DMS 273 treated with DMSO at 0.1 percent for 48 hours (cell line): ENCODE measurements at regions not wholly inside any gene's neighbourhood (a gene's known extent, or its start where the extent isn't known, plus 50 kb on each side); places are given as distances from the start of the nearest gene placed in this dataset.
"Not testable (repeated sequence)": the region's sequence is repeated elsewhere in the genome, so short reads cannot be mapped to it uniquely, and the experiment has no call there.

ENCODE experiments used
- DNase-seq: peaks from one replicate; lab custom pipeline; 2025; lab: John Stamatoyannopoulos, UW

DNA sequence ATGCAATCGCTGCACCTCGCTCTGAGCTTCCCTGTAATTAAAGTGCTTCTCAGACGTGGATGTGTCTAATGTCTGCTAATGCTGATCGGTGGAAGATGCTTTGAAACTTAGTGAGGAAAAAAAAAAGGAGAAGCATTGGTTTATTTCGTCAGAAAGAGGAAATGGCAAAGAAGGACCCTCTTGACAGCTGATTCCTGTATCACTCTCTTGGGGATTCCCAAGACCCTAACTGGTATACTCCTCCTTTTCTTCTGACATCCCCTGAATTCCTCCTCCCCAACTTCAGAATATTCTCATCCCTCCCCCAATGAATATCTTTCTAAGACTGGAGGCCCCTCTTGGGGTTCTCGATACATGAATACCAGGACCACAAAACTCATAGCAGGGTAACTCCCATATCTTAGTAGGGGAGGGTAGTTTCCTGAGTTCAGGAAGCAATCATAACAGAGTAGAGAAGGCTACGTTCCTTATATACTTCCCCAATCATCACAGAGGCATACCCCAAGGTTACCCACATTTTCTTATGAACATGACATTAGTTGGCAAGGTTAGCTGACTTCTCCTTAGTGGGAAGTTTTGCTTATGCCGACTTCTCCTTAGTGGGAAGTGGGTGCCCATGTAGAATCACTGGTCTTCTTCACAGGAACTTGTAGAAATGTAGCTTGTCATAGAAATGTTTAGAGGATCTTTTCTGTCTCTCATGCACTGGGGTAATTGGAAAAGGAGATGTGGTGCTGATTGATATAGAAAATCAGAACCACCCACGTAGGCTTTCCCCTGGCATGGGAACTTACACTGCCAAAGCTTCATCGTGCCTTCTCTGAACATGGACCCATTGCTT, 63.8 kb upstream of the ATXN1 start:
- no peak for DNase-seq

GRCh38 chr6:16823718-16824352, 62.6 kb upstream of the ATXN1 start:
- no peak for DNase-seq

GRCh38 chr6:16822975-16823717, 61.9 kb upstream of the ATXN1 start:
- no peak for DNase-seq

GRCh38 chr6:16822529-16822928, 61.3 kb upstream of the ATXN1 start:
- DNase-seq: no peak

DNA sequence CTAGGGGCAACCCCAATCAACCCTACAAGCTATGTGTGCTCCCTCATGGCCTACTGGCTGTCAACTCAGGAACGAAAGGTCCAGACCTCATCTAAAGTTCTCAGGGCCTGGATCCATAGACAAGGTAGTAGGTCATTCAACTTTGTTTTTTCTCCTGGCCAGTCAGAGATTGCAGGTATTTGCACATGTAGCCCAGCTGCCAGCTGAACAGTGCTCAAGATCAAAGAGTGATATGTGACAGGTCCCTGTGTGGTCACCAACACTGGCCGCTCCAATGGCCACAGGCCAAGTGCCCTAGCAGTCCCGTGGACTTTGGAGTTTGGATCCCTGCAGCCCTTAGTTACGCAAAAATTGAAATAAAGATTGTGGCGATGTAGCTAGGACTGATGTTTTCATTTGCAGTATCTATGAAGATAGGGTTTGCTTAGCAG, 60.6 kb upstream of the ATXN1 start:
- no peak for DNase-seq

- DNase-seq: not testable (repeated sequence)
These were observed 59.0 kb upstream of the ATXN1 start for GRCh38 chr6:16820262-16820661.

DNA sequence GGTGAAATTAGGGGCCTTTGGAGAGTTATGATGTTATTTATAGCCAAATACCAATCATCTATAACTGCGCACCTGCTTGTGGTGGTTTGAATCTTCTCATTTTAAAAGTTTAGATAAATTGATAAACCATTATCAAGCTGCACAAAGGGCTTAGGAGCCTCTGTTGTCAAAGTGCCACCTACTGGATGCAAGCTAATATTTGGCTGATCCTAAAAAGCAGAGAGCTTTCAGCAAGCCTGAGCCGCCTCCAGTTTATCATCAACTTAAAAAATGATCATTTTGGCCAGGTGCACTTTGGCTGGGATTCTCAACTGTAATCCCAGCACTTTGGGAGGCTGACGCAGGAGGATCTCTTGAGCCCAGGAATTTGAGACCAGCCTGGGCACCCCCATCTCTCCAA, 58.5 kb upstream of the ATXN1 start:
- DNase-seq: no peak

DNA sequence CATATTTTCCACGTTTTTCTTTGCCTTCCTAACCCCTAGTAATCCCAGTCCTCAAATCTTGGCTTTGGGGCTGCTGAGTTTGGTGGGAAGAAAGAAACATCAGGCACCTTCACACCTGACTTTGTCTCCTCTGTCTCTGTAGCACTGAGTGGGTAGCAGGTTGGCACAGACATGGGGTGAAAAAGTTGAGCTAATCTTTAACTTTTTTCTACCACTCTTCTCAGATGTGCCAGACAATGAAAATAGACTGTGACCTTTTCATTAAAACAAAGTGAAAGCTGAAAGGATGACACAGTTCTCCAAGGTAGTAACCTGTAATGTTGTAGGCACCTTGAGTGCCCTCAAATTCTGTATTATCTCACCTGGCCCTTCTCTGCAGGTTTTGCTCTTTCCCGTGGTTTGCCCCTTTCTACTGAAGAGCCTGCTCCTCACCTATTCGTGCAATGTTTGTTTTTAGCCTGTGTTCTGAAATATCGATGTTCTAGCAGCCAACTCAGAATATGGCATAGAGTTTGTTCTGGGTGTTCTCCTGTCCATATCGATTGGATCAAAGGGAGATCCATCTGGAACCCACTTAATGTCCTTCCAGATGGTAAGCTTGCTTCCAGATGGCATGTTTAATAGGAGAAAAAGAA, 57.8 kb upstream of the ATXN1 start:
- no peak for DNase-seq

DNA sequence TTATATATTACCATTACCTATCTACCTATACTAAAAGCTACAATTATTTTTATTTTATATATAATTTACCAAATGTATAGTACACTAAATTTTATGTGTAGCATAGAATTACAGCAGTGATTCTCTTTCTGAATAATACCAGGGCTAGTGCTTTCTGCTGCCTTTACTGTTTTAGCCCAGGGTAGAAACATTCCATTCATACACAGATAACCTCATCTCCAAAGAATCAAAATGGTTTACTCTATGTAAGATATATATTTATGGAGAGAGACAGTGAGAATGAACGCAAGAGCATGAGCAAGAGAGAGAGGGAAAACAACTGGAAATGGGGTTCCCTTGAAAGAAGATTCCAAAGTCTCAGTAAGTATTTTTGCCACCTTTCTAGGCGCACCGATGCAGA, 56.3 kb upstream of the ATXN1 start:
- DNase-seq: no peak

GRCh38 chr6:16816891-16817290, 55.6 kb upstream of the ATXN1 start:
- DNase-seq: no peak

DNA sequence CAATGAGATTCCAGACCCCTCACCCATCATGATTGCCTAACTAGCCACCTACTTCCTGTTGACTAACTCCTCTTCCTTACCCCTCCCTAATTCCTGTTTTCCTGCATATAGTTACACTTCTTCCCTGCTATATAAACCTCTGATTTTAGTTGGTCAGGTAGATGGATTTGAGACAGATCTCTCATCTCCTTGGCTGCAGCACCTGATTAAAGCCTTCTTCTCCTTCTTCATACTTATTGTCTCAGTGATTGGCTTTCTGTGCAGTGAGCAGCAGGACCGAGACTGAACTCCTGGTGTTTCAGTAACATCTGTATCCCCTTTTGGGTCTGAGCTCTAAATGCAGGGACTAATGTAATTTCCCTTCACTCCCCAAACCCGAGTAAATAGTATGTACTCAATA, 51.7 kb upstream of the ATXN1 start:
- DNase-seq: no peak

GRCh38 chr6:16811277-16811979, 50.2 kb upstream of the ATXN1 start:
- DNase-seq: no peak
